ENCODE measurements at regions not wholly inside any gene's neighbourhood (a gene's known extent, or its start where the extent isn't known, plus 50 kb on each side); places are given as distances from the start of the nearest gene placed in this dataset.

DNA sequence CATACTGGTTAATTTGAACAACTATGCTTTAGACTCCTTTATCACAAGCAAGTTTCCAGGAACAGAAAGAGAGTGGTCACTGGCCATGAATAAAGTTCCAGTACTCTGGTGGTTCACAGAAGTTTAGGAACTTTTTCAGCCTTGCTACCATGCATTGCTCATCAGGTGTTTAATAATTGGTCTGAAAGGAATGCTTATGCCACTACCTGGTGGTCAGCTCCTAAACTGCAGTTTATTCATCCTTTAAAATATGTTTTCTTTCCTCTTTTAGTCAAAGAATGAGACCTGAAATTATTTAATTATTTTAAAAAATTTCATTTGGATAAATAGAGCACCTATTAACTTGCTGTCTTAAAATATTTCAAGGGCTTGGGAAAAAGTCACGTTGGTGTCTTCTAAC lies 260.1 kb upstream of the OR4E1 start:
- TF ChIP-seq, protein P1, sequence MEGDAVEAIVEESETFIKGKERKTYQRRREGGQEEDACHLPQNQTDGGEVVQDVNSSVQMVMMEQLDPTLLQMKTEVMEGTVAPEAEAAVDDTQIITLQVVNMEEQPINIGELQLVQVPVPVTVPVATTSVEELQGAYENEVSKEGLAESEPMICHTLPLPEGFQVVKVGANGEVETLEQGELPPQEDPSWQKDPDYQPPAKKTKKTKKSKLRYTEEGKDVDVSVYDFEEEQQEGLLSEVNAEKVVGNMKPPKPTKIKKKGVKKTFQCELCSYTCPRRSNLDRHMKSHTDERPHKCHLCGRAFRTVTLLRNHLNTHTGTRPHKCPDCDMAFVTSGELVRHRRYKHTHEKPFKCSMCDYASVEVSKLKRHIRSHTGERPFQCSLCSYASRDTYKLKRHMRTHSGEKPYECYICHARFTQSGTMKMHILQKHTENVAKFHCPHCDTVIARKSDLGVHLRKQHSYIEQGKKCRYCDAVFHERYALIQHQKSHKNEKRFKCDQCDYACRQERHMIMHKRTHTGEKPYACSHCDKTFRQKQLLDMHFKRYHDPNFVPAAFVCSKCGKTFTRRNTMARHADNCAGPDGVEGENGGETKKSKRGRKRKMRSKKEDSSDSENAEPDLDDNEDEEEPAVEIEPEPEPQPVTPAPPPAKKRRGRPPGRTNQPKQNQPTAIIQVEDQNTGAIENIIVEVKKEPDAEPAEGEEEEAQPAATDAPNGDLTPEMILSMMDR (IDR thresholded peaks at IDR 0.05; ENCODE audit: low read depth, low read length), result no peak
- DNase-seq (ENCODE audit: extremely low read depth, low read depth), result no peak

GRCh38 chr14:21924479-21924878 lies 250.9 kb upstream of the OR4E1 start:
- TF ChIP-seq, protein P1 (IDR thresholded peaks at IDR 0.05; ENCODE audit: low read depth, low read length), result no peak
- no peak for DNase-seq (ENCODE audit: extremely low read depth, low read depth)

GRCh38 chr14:21923820-21924219 lies 250.2 kb upstream of the OR4E1 start:
- TF ChIP-seq, protein P1 (IDR thresholded peaks at IDR 0.05; ENCODE audit: low read depth, low read length), result no peak
- no peak for DNase-seq (ENCODE audit: extremely low read depth, low read depth)

- no peak for DNase-seq (ENCODE audit: extremely low read depth, low read depth)
- TF ChIP-seq, protein P1 (IDR thresholded peaks at IDR 0.05; ENCODE audit: low read depth, low read length), result no peak
Observed at GRCh38 chr14:21921453-21921852, 247.8 kb upstream of the OR4E1 start.

DNA sequence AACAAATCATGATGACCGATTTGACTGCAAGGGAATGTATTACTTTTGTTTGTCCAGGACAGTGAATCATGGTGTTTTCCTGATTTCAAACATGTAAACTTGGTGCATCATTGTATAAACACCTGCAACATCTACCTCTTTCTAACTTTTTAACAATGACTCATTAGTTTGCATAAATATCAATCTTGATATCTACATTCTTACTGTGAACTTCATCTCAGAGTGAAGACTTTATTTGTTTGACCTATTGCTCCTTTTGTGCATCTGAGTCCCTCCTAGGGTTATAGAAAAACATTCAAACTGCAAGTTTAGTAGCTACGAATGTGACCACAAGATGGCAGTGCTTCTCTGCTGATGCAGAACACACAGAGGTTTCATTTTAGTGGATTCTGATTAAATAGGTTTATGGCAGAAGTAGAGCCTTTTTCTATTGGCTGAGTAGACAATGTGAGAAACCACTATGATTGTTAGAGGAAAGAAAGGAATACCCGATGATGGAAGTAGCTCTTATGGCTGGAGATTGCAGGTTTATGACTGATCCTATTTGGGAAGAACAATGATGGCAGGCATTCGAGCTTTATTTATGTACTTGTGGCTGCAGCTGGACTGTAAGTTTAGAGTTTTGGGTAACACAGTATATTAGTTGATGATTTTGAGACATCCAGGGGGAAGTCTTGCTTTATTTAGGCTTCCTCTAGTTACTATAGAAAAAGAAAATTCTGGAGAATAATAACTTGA lies 244.2 kb upstream of the OR4E1 start:
- TF ChIP-seq, protein P1 (IDR thresholded peaks at IDR 0.05; ENCODE audit: low read depth, low read length), result peak; percentile 72
- DNase-seq (ENCODE audit: extremely low read depth, low read depth), result no peak

GRCh38 chr14:21915826-21916225 lies 242.2 kb upstream of the OR4E1 start:
- DNase-seq (ENCODE audit: extremely low read depth, low read depth), result no peak
- TF ChIP-seq, protein P1 (IDR thresholded peaks at IDR 0.05; ENCODE audit: low read depth, low read length), result no peak

DNA sequence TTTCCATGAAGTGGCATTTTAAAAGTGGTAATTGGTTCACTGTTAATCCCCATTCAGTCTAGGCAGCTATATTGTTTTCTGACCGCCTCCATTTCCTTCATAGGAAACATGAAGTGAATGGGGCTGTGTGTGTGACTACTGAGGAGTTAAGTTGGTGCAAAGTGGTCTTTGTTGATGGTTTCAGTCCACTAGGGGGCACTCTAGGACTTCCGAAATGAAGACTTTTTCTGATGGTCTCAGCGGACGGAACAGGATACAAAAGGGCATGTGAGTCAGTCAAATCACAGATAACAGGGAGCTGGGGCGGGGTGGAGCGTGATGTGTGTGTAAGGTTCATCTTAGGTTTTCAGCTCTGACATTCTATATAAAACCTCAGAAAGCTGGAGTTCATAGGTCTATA lies 240.1 kb upstream of the OR4E1 start:
- peak; percentile 3 for DNase-seq (ENCODE audit: extremely low read depth, low read depth)
- TF ChIP-seq, protein P1 (IDR thresholded peaks at IDR 0.05; ENCODE audit: low read depth, low read length), result peak; percentile 47

All from AG09319 (cell line).